Keratinocyte (primary cell): ENCODE measurements at regions not wholly inside any gene's neighbourhood (a gene's known extent, or its start where the extent isn't known, plus 50 kb on each side); places are given as distances from the start of the nearest gene placed in this dataset.

ENCODE experiments used
- DNase-seq: peaks from one replicate; pipeline ENCODE4 v3.0.0-alpha.2; 2011; ENCODE audit warnings: low read depth, missing footprints, low spot score
- FAIRE-seq: peaks from 2 replicates; lab custom pipeline; 2011; peaks lifted over from hg19 to GRCh38; lab: Jason Lieb, UNC
- H2AFZ ChIP-seq: 2 replicates; pipeline ENCODE4 v1.6.0; 2012; ENCODE audit warnings: low read length, control low read depth, inconsistent platforms; ENCODE audit not compliant: control insufficient read depth
- H3K27ac ChIP-seq: 2 replicates; pipeline ENCODE4 v1.5.1; 2011; ENCODE audit warnings: low read length; ENCODE audit not compliant: control insufficient read depth, insufficient read depth
- H3K27me3 ChIP-seq: 3 replicates; pipeline ENCODE4 v1.6.0; 2011; ENCODE audit warnings: low read length; ENCODE audit not compliant: control insufficient read depth, insufficient read depth; ENCODE audit errors: extremely low read depth
- H3K36me3 ChIP-seq, 2 experiments: 2 replicates in 1 of 2; 3 replicates in 1 of 2; pipeline ENCODE4 v1.5.1; 2011; ENCODE audit warnings: low read length in 2 of 2, mild to moderate bottlenecking in 1 of 2; ENCODE audit not compliant: control insufficient read depth in 2 of 2, insufficient read depth in 2 of 2; ENCODE audit errors: extremely low read depth in 1 of 2
- H3K4me1 ChIP-seq: 3 replicates; pipeline ENCODE4 v1.5.1; 2011; ENCODE audit warnings: low read length; ENCODE audit not compliant: control insufficient read depth, insufficient read depth; ENCODE audit errors: extremely low read depth
- H3K4me2 ChIP-seq: 3 replicates; pipeline ENCODE4 v1.6.0; 2011; ENCODE audit warnings: low read depth, low read length; ENCODE audit not compliant: control insufficient read depth, insufficient read depth; ENCODE audit errors: extremely low read depth
- H3K4me3 ChIP-seq, 3 experiments: fragments of 200-600 bp in 1 of 3; sonication (generic) in 1 of 3; 2 replicates in 2 of 3; 3 replicates in 1 of 3; pipeline ENCODE4 v1.5.1; 2011 to 2016; ENCODE audit warnings: low read length in 3 of 3, mild to moderate bottlenecking in 3 of 3, control low read depth in 2 of 3, inconsistent platforms in 1 of 3, low read depth in 1 of 3, mixed read lengths in 1 of 3, mixed run types in 1 of 3, moderate library complexity in 1 of 3; ENCODE audit not compliant: control insufficient read depth in 2 of 3, insufficient read depth in 2 of 3; ENCODE audit errors: extremely low read depth in 1 of 3
- H3K79me2 ChIP-seq: 2 replicates; pipeline ENCODE4 v1.6.0; 2012; ENCODE audit warnings: low read length; ENCODE audit not compliant: control insufficient read depth, insufficient read depth
- H3K9ac ChIP-seq: 3 replicates; pipeline ENCODE4 v1.6.0; 2011; ENCODE audit warnings: low read length; ENCODE audit not compliant: control insufficient read depth, insufficient read depth; ENCODE audit errors: extremely low read depth
- H3K9me1 ChIP-seq: 3 replicates; pipeline ENCODE4 v1.6.0; 2011; ENCODE audit warnings: low read length; ENCODE audit not compliant: control insufficient read depth, insufficient read depth; ENCODE audit errors: extremely low read depth
- H3K9me3 ChIP-seq: 2 replicates; pipeline ENCODE4 v1.5.1; 2012; ENCODE audit warnings: low read depth, low read length; ENCODE audit not compliant: control insufficient read depth
- H4K20me1 ChIP-seq: 3 replicates; pipeline ENCODE4 v1.6.0; 2011; ENCODE audit warnings: low read length; ENCODE audit not compliant: control insufficient read depth, insufficient read depth; ENCODE audit errors: extremely low read depth
- CTCF ChIP-seq, 3 experiments: IDR thresholded peaks in 1 of 3; conservative IDR thresholded peaks in 1 of 3; optimal IDR thresholded peaks in 1 of 3; 2 replicates in 2 of 3; 3 replicates in 1 of 3; pipeline versions ENCODE3 to v1.5.1; 2011; ENCODE audit warnings: low read length in 3 of 3, mild to moderate bottlenecking in 3 of 3, moderate library complexity in 2 of 3, control low read depth in 1 of 3, inconsistent platforms in 1 of 3; ENCODE audit not compliant: insufficient read depth in 2 of 3; ENCODE audit errors: extremely low read depth in 1 of 3
- EZH2 ChIP-seq: IDR thresholded peaks from one replicate; pipeline ENCODE4 v1.6.1; 2012; ENCODE audit warnings: inconsistent platforms, mild to moderate bottlenecking, low read length, moderate library complexity
- dilution Hi-C: fragments of 300-500 bp; cut with MboI; formaldehyde crosslinking; loops from one replicate; pipeline ENCODE4 v1.7.0; 2020; ENCODE audit warnings: low sequenced_read_pairs; ENCODE audit not compliant: extremely low pct_ligation_motif_present

- Histone ChIP-seq H3K27me3 (no peaks in the 10 kb centered on the region), H3K9me1 (no peaks in the 10 kb centered on the region), H2AFZ (no peak overlapping the region), H3K79me2 (no peaks in the 10 kb centered on the region), H3K4me1 (no peaks in the 10 kb centered on the region), H3K4me2 (no peak overlapping the region), H3K36me3 (no peaks in the 10 kb centered on the region), H3K4me3 (no peak overlapping the region), H3K27ac (no peak overlapping the region), H3K9me3 (no peaks in the 10 kb centered on the region), H3K9ac (no peak overlapping the region), H4K20me1 (no peaks in the 10 kb centered on the region)
- TF ChIP-seq CTCF (optimal IDR thresholded peaks at IDR 0.05 in 1 of 3, IDR thresholded peaks at IDR 0.05 in 1 of 3, conservative IDR thresholded peaks at IDR 0.05 in 1 of 3; ENCODE audit: extremely low read depth in 1 of 3, insufficient read depth in 2 of 3, low read length in 3 of 3) (no peak), EZH2 (no peak)
- dilution Hi-C loops = no loop called here
- no peak for DNase-seq
- FAIRE-seq = no peak
Measured at GRCh38 chr4:37073226-37073840, 171.2 kb upstream of the NWD2 start.

- DNase-seq = no peak
- Histone ChIP-seq H3K4me2 (no peak overlapping the region), H3K27ac (no peak overlapping the region), H3K79me2 (no peaks in the 10 kb centered on the region), H3K9ac (no peak overlapping the region), H3K9me1 (no peaks in the 10 kb centered on the region), H4K20me1 (no peaks in the 10 kb centered on the region), H3K9me3 (no peaks in the 10 kb centered on the region), H3K36me3 (no peaks in the 10 kb centered on the region), H3K4me3 (no peak overlapping the region), H3K27me3 (no peaks in the 10 kb centered on the region), H3K4me1 (no peaks in the 10 kb centered on the region), H2AFZ (no peak overlapping the region)
- TF ChIP-seq CTCF (optimal IDR thresholded peaks at IDR 0.05 in 1 of 3, IDR thresholded peaks at IDR 0.05 in 1 of 3, conservative IDR thresholded peaks at IDR 0.05 in 1 of 3; ENCODE audit: extremely low read depth in 1 of 3, insufficient read depth in 2 of 3, low read length in 3 of 3) (no peak), EZH2 (no peak)
- dilution Hi-C loops = no loop called here
- FAIRE-seq = no peak
Measured at GRCh38 chr4:37082912-37083311, 161.6 kb upstream of the NWD2 start.
